H1 (cell line): ENCODE measurements at regions not wholly inside any gene's neighbourhood (a gene's known extent, or its start where the extent isn't known, plus 50 kb on each side); places are given as distances from the start of the nearest gene placed in this dataset.

Experiments
- CTCF ChIA-PET: fragments of 300-600 bp; sonication (Branson Sonifier 250); formaldehyde crosslinking; loops from one replicate; lab custom pipeline; 2021; ENCODE audit not compliant: partially characterized antibody; lab: Charles Lee
- POLR2A ChIA-PET: fragments of 300-600 bp; sonication (Branson Sonifier 250); formaldehyde crosslinking; loops from one replicate; lab custom pipeline; 2021; ENCODE audit warnings: inconsistent platforms; ENCODE audit not compliant: partially characterized antibody; lab: Charles Lee
- DNase-seq, 2 experiments: peaks; one replicate each; pipeline versions ENCODE4 v3.0.0 to v3.0.0-alpha.2; 2010 to 2022; ENCODE audit warnings: low spot score in 2 of 2, low read depth in 1 of 2, mixed read lengths in 1 of 2
- FAIRE-seq: peaks from 2 replicates; lab custom pipeline; 2011; peaks lifted over from hg19 to GRCh38; lab: Jason Lieb, UNC
- H2AFZ ChIP-seq: 2 replicates; pipeline ENCODE4 v1.8.1; 2012; ENCODE audit warnings: low read length, inconsistent platforms
- H2AK5ac ChIP-seq: 2 replicates; pipeline ENCODE4 v1.6.1; 2013; ENCODE audit warnings: low read depth, low read length
- H2BK120ac ChIP-seq: replicated peaks from 2 replicates; pipeline ENCODE3; 2013; ENCODE audit warnings: low read depth, low read length, inconsistent platforms
- H2BK12ac ChIP-seq: 2 replicates; pipeline ENCODE4 v1.6.1; 2013; ENCODE audit warnings: low read depth, low read length
- H2BK15ac ChIP-seq: 2 replicates; pipeline ENCODE4 v1.6.1; 2013; ENCODE audit warnings: low read length
- H2BK20ac ChIP-seq: 2 replicates; pipeline ENCODE4 v1.6.1; 2013; ENCODE audit warnings: low read length
- H2BK5ac ChIP-seq: 2 replicates; pipeline ENCODE4 v1.6.1; 2013; ENCODE audit warnings: low read depth, low read length
- H3K14ac ChIP-seq: 2 replicates; pipeline ENCODE4 v1.6.1; 2013; ENCODE audit warnings: inconsistent platforms; ENCODE audit not compliant: insufficient read length
- H3K18ac ChIP-seq: 2 replicates; pipeline ENCODE4 v1.6.1; 2013; ENCODE audit warnings: low read length; ENCODE audit errors: extremely low read depth
- H3K23ac ChIP-seq: 2 replicates; pipeline ENCODE4 v1.6.1; 2013; ENCODE audit warnings: inconsistent platforms; ENCODE audit not compliant: insufficient read length
- H3K23me2 ChIP-seq: 2 replicates; pipeline ENCODE4 v1.6.1; 2013; ENCODE audit warnings: low read depth, low read length
- H3K27ac ChIP-seq: 2 replicates; pipeline ENCODE4 v1.6.1; 2011; ENCODE audit warnings: low read depth, low read length, inconsistent platforms
- H3K27me3 ChIP-seq, 4 experiments: replicated peaks in 1 of 4; 1 replicate in 1 of 4; 2 replicates in 3 of 4; pipeline versions ENCODE4 v1.6.1 to v1.8.1; 2011 to 2013; ENCODE audit warnings: low read length in 3 of 4, mild to moderate bottlenecking in 3 of 4, inconsistent platforms in 2 of 4, mixed read lengths in 2 of 4, moderate library complexity in 1 of 4; ENCODE audit not compliant: control insufficient read depth in 3 of 4, insufficient read depth in 3 of 4; ENCODE audit errors: extremely low read depth in 1 of 4
- H3K36me3 ChIP-seq, 4 experiments: 2 replicates each; pipeline versions ENCODE4 v1.6.1 to v1.8.1; 2011 to 2013; ENCODE audit warnings: mild to moderate bottlenecking in 4 of 4, low read length in 3 of 4, moderate library complexity in 2 of 4, control low read depth in 1 of 4, inconsistent platforms in 1 of 4; ENCODE audit not compliant: insufficient read depth in 4 of 4, control insufficient read depth in 2 of 4
- H3K4ac ChIP-seq: replicated peaks from 2 replicates; pipeline ENCODE3; 2013; ENCODE audit warnings: low read length, low read depth, mixed read lengths, inconsistent platforms; ENCODE audit not compliant: insufficient read length
- H3K4me1 ChIP-seq, 4 experiments: replicated peaks in 1 of 4; 1 replicate in 1 of 4; 2 replicates in 3 of 4; pipeline versions ENCODE4 v1.6.1 to v1.8.1; 2011 to 2013; ENCODE audit warnings: low read length in 3 of 4, inconsistent platforms in 2 of 4, mixed read lengths in 1 of 4; ENCODE audit not compliant: insufficient read depth in 4 of 4, control insufficient read depth in 3 of 4
- H3K4me2 ChIP-seq, 2 experiments: 2 replicates each; pipeline versions ENCODE4 v1.6.1 to v1.8.1; 2011 to 2013; ENCODE audit warnings: low read depth in 2 of 2, low read length in 2 of 2, control low read depth in 1 of 2, inconsistent platforms in 1 of 2, mild to moderate bottlenecking in 1 of 2; ENCODE audit not compliant: insufficient read depth in 1 of 2
- H3K4me3 ChIP-seq, 4 experiments: fragments of 200-600, 300-600 bp in 1 of 4; sonication (generic), shearing (Covaris generic), sonication (Bioruptor Twin) in 1 of 4; 2 replicates each; pipeline versions ENCODE4 v1.5.1 to v1.8.1; 2011 to 2016; ENCODE audit warnings: low read length in 4 of 4, low read depth in 3 of 4, control low read depth in 2 of 4, inconsistent platforms in 2 of 4, mild to moderate bottlenecking in 2 of 4, mixed read lengths in 1 of 4, moderate library complexity in 1 of 4; ENCODE audit not compliant: insufficient read depth in 2 of 4; ENCODE audit errors: extremely low read depth in 1 of 4
- H3K56ac ChIP-seq: replicated peaks from 2 replicates; pipeline ENCODE3; 2013; ENCODE audit warnings: low read depth, mild to moderate bottlenecking, mixed read lengths, low read length, inconsistent platforms; ENCODE audit not compliant: insufficient read length
- H3K79me1 ChIP-seq: 2 replicates; pipeline ENCODE4 v1.6.1; 2013; ENCODE audit warnings: low read depth, low read length, control low read depth
- H3K79me2 ChIP-seq, 2 experiments: 2 replicates each; pipeline versions ENCODE4 v1.6.1 to v1.8.1; 2012 to 2013; ENCODE audit warnings: low read length in 2 of 2, mild to moderate bottlenecking in 2 of 2, inconsistent platforms in 1 of 2; ENCODE audit not compliant: insufficient read depth in 2 of 2, control insufficient read depth in 1 of 2
- H3K9ac ChIP-seq, 4 experiments: replicated peaks in 1 of 4; 1 replicate in 1 of 4; 2 replicates in 3 of 4; pipeline versions ENCODE4 v1.6.1 to v1.8.1; 2011 to 2013; ENCODE audit warnings: low read depth in 3 of 4, low read length in 3 of 4, control low read depth in 2 of 4, mild to moderate bottlenecking in 2 of 4, moderate library complexity in 2 of 4, inconsistent platforms in 1 of 4; ENCODE audit errors: extremely low read depth in 1 of 4
- H3K9me3 ChIP-seq, 2 experiments: 2 replicates each; pipeline versions ENCODE4 v1.6.1 to v1.8.1; 2012 to 2013; ENCODE audit warnings: mild to moderate bottlenecking in 2 of 2, moderate library complexity in 2 of 2, control low read depth in 1 of 2, inconsistent platforms in 1 of 2, low read depth in 1 of 2, low read length in 1 of 2, mixed read lengths in 1 of 2; ENCODE audit not compliant: insufficient read depth in 2 of 2
- H4K20me1 ChIP-seq, 2 experiments: replicated peaks in 1 of 2; 2 replicates each; pipeline versions ENCODE3 to v1.8.1; 2011 to 2013; ENCODE audit warnings: inconsistent platforms in 2 of 2, low read length in 2 of 2, mild to moderate bottlenecking in 1 of 2; ENCODE audit not compliant: insufficient read depth in 2 of 2, control insufficient read depth in 1 of 2
- H4K5ac ChIP-seq: 2 replicates; pipeline ENCODE4 v1.6.1; 2013; ENCODE audit warnings: low read length, low read depth, mixed read lengths, inconsistent platforms; ENCODE audit not compliant: insufficient read length
- H4K8ac ChIP-seq: 2 replicates; pipeline ENCODE4 v1.8.0; 2013; ENCODE audit warnings: mild to moderate bottlenecking, moderate library complexity, low read length, inconsistent platforms; ENCODE audit not compliant: insufficient read depth; ENCODE audit errors: extremely low read depth
- H4K91ac ChIP-seq: replicated peaks from 2 replicates; pipeline ENCODE3; 2013; ENCODE audit warnings: low read length, mixed read lengths, inconsistent platforms; ENCODE audit not compliant: insufficient read length
- CEBPB ChIP-seq: IDR thresholded peaks from 2 replicates; pipeline ENCODE4 v1.6.1; 2012; ENCODE audit warnings: low read depth, low read length
- JUN ChIP-seq: IDR thresholded peaks from 2 replicates; pipeline ENCODE4 v1.6.1; 2011; ENCODE audit warnings: low read depth, mild to moderate bottlenecking, improper control_type of control experiment, low read length
- KDM1A ChIP-seq: fragments of 200-600, 300-600 bp; sonication (generic); IDR thresholded peaks from 2 replicates; pipeline ENCODE4 v1.7.1; 2016; ENCODE audit warnings: mild to moderate bottlenecking, low read length, borderline replicate concordance
- POLR2A ChIP-seq, 2 experiments: IDR thresholded peaks; 1 replicate in 1 of 2; 2 replicates in 1 of 2; pipeline ENCODE4 v1.6.1; 2011; ENCODE audit warnings: low read depth in 2 of 2, low read length in 2 of 2, mild to moderate bottlenecking in 2 of 2; ENCODE audit errors: control extremely low read depth in 1 of 2
- RAD21 ChIP-seq, 2 experiments: IDR thresholded peaks in 1 of 2; conservative IDR thresholded peaks in 1 of 2; 2 replicates each; pipeline ENCODE4 v1.6.1; 2011; ENCODE audit warnings: low read depth in 2 of 2, low read length in 2 of 2, improper control_type of control experiment in 1 of 2, inconsistent platforms in 1 of 2, mild to moderate bottlenecking in 1 of 2, moderate library complexity in 1 of 2
- RBBP5 ChIP-seq: IDR thresholded peaks from 2 replicates; pipeline ENCODE4 v1.7.1; 2012; ENCODE audit warnings: low read depth, mild to moderate bottlenecking, inconsistent platforms, low read length, moderate library complexity, borderline replicate concordance
- RFX5 ChIP-seq: IDR thresholded peaks from 2 replicates; pipeline ENCODE4 v1.6.1; 2011; ENCODE audit warnings: low read depth, low read length, improper control_type of control experiment, borderline replicate concordance
- WGBS, 2 experiments: shearing (Covaris generic) in 1 of 2; methylation state at CpG; one replicate each; pipeline versions ENCODE4 v1.1.6 to v1.1.7; 2013 to 2015; ENCODE audit warnings: low lambda C conversion rate in 2 of 2, mixed read lengths in 2 of 2, inconsistent platforms in 1 of 2, low coverage in 1 of 2, missing lambda C conversion rate in 1 of 2; ENCODE audit not compliant: insufficient replicate concordance in 2 of 2, insufficient coverage in 1 of 2, insufficient read length in 1 of 2; ENCODE audit errors: extremely low coverage in 1 of 2, missing lambda C conversion rate in 1 of 2; 5-methylcytosine and 5-hydroxymethylcytosine counted together

- Histone ChIP-seq H3K4me1 (no peaks in the 10 kb centered on the region), H3K79me1 (no peaks in the 10 kb centered on the region), H3K27me3 (no peaks in the 10 kb centered on the region), H4K8ac (no peak overlapping the region), H2BK5ac (no peak overlapping the region), H4K91ac (no peak overlapping the region), H3K18ac (no peak overlapping the region), H3K36me3 (no peaks in the 10 kb centered on the region), H3K79me2 (no peaks in the 10 kb centered on the region), H2BK20ac (no peak overlapping the region), H4K5ac (no peak overlapping the region), H2BK12ac (no peak overlapping the region), H2AK5ac (no peak overlapping the region), H3K4me2 (no peak overlapping the region), H2BK15ac (no peak overlapping the region), H3K4me3 (no peak overlapping the region), H3K14ac (no peak overlapping the region), H2BK120ac (no peak overlapping the region), H3K9ac (no peak overlapping the region), H3K56ac (no peak overlapping the region), H3K4ac (no peak overlapping the region), H3K23me2 (no peaks in the 10 kb centered on the region), H3K23ac (no peak overlapping the region), H3K27ac (no peak overlapping the region), H3K9me3 (no peaks in the 10 kb centered on the region), H4K20me1 (no peaks in the 10 kb centered on the region), H2AFZ (no peak overlapping the region)
- TF ChIP-seq CEBPB (no peak), RFX5 (no peak), POLR2A (IDR thresholded peaks at IDR 0.05; ENCODE audit: control extremely low read depth in 1 of 2, low read depth in 2 of 2, low read length in 2 of 2) (no peak), JUN (no peak), RBBP5 (no peak), RAD21 (IDR thresholded peaks at IDR 0.05 in 1 of 2, conservative IDR thresholded peaks at IDR 0.05 in 1 of 2; ENCODE audit: low read depth in 2 of 2, low read length in 2 of 2) (no peak), KDM1A (no peak)
- DNase-seq (no peak), FAIRE-seq (no peak)
- WGBS, 2 experiments: 92% methylated on average over 1 of the region's 1 CpG; no CpG with 5 or more reads in 1 of the 2 experiments
- POLR2A ChIA-PET: no interaction called here
- CTCF ChIA-PET: interaction anchor here (1.2 to 1.9 kb wide), 2 partner anchors 10 to 155 kb away, joined by 5 to 7 read pairs; no protein-coding TSS in a partner anchor
Observed at GRCh38 chr4:158016511-158016910, 156.3 kb downstream of the GASK1B start.
